ENCODE measurements at regions not wholly inside any gene's neighbourhood (a gene's known extent, or its start where the extent isn't known, plus 50 kb on each side); places are given as distances from the start of the nearest gene placed in this dataset.

- FAIRE-seq, result no peak
- Histone ChIP-seq H4K20me1 (replicated peaks in 1 of 2; ENCODE audit: control insufficient read depth in 1 of 2, insufficient read depth in 2 of 2, low read length in 2 of 2) (no peaks in the 10 kb centered on the region), H3K56ac (replicated peaks; ENCODE audit: insufficient read length, low read depth, low read length) (no peak overlapping the region), H3K23me2 (ENCODE audit: low read depth, low read length) (no peaks in the 10 kb centered on the region), H3K27me3 (replicated peaks in 1 of 4; ENCODE audit: control insufficient read depth in 3 of 4, extremely low read depth in 1 of 4, insufficient read depth in 3 of 4, low read length in 3 of 4) (no peaks in the 10 kb centered on the region), H3K79me2 (ENCODE audit: control insufficient read depth in 1 of 2, insufficient read depth in 2 of 2, low read length in 2 of 2) (no peaks in the 10 kb centered on the region), H3K9me3 (ENCODE audit: insufficient read depth in 2 of 2, low read depth in 1 of 2, low read length in 1 of 2) (peaks cover 72 to 100% of the 10 kb centered on the region in 2 experiments), H3K36me3 (ENCODE audit: control insufficient read depth in 2 of 4, insufficient read depth in 4 of 4, low read length in 3 of 4) (no peaks in the 10 kb centered on the region), H3K4me1 (replicated peaks in 1 of 4; ENCODE audit: control insufficient read depth in 3 of 4, insufficient read depth in 4 of 4, low read length in 3 of 4) (no peaks in the 10 kb centered on the region), H3K27ac (ENCODE audit: low read depth, low read length) (no peak overlapping the region), H3K79me1 (ENCODE audit: low read depth, low read length) (no peaks in the 10 kb centered on the region), H3K4me2 (ENCODE audit: insufficient read depth in 1 of 2, low read depth in 2 of 2, low read length in 2 of 2) (no peak overlapping the region), H4K5ac (ENCODE audit: insufficient read length, low read depth, low read length) (no peak overlapping the region), H2AFZ (ENCODE audit: low read length) (no peak overlapping the region), H3K18ac (ENCODE audit: extremely low read depth, low read length) (no peak overlapping the region), H3K4ac (replicated peaks; ENCODE audit: insufficient read length, low read depth, low read length) (no peak overlapping the region), H2BK5ac (ENCODE audit: low read depth, low read length) (no peak overlapping the region), H3K4me3 (ENCODE audit: extremely low read depth in 1 of 4, insufficient read depth in 2 of 4, low read depth in 3 of 4, low read length in 4 of 4) (no peak overlapping the region), H4K91ac (replicated peaks; ENCODE audit: insufficient read length, low read length) (no peak overlapping the region), H3K14ac (ENCODE audit: insufficient read length) (no peak overlapping the region), H3K9ac (replicated peaks in 1 of 4; ENCODE audit: extremely low read depth in 1 of 4, low read depth in 3 of 4, low read length in 3 of 4) (no peak overlapping the region), H2BK15ac (ENCODE audit: low read length) (no peak overlapping the region), H3K23ac (ENCODE audit: insufficient read length) (no peak overlapping the region), H4K8ac (ENCODE audit: extremely low read depth, insufficient read depth, low read length) (no peak overlapping the region), H2AK5ac (ENCODE audit: low read depth, low read length) (no peak overlapping the region), H2BK12ac (ENCODE audit: low read depth, low read length) (no peak overlapping the region), H2BK120ac (replicated peaks; ENCODE audit: low read depth, low read length) (no peak overlapping the region), H2BK20ac (ENCODE audit: low read length) (no peak overlapping the region)
- ChIA-PET CTCF (ENCODE audit: partially characterized antibody) (no interaction called here), POLR2A (ENCODE audit: partially characterized antibody) (no interaction called here)
- WGBS, 2 experiments (ENCODE audit: extremely low coverage in 1 of 2, insufficient coverage in 1 of 2, insufficient read length in 1 of 2, insufficient replicate concordance in 2 of 2, low coverage in 1 of 2, low lambda C conversion rate in 2 of 2, missing lambda C conversion rate in 1 of 2), result 81% methylated on average over 14 of the region's 16 CpGs; no CpG with 5 or more reads in 1 of the 2 experiments
- no peak for DNase-seq (ENCODE audit: low read depth in 1 of 2, low spot score in 2 of 2)
- TF ChIP-seq RXRA (IDR thresholded peaks at IDR 0.05; ENCODE audit: insufficient read depth, low read depth, low read length) (no peak), CHD2 (IDR thresholded peaks at IDR 0.05; ENCODE audit: low read length) (no peak), POU5F1 (IDR thresholded peaks at IDR 0.05; ENCODE audit: low read depth, low read length) (no peak), SP4 (IDR thresholded peaks at IDR 0.05; ENCODE audit: low read length) (no peak), ZNF274 (IDR thresholded peaks at IDR 0.05; ENCODE audit: borderline replicate concordance, extremely low read depth, low read length) (no peak), RAD21 (IDR thresholded peaks at IDR 0.05 in 1 of 2, conservative IDR thresholded peaks at IDR 0.05 in 1 of 2; ENCODE audit: low read depth in 2 of 2, low read length in 2 of 2) (no peak)
Measured at GRCh38 chr12:38155020-38155395, 161.6 kb upstream of the ALG10B start.
